ENCODE measurements at regions not wholly inside any gene's neighbourhood (a gene's known extent, or its start where the extent isn't known, plus 50 kb on each side); places are given as distances from the start of the nearest gene placed in this dataset.
"Not testable (repeated sequence)": the region's sequence is repeated elsewhere in the genome, so short reads cannot be mapped to it uniquely, and the experiment has no call there.

DNA sequence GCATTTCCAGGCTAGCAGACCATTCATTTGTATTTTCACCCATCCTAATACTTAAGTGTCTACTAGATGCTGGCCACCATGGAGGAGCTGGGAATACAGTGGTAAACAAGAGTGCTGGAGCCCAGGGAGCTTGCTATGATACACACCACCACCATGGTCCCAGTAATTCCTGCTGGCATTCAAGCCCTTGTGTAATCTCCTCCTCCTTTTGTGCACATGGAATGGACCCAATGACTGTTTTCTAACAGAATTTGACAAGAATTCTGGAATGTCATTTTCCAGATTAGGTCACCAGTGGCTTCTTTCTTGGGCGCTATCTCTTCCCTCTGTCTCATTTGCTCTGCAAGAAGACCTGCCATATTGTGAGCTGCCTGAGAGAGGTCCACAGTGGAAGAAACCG is 552.0 kb downstream of the C6orf118 start:
- Mint-ChIP-seq H3K27me3 (no peaks in the 10 kb centered on the region), H3K9me3 (peaks cover 15% of the 10 kb centered on the region)

GRCh38 chr6:164756723-164757122 is 552.7 kb downstream of the C6orf118 start:
- Mint-ChIP-seq H3K27ac (no peak overlapping the region), H3K36me3 (ENCODE audit: low read depth) (no peaks in the 10 kb centered on the region), H3K4me1 (ENCODE audit: low read depth) (no peaks in the 10 kb centered on the region), H3K27me3 (no peaks in the 10 kb centered on the region), H3K4me3 (no peak overlapping the region), H3K9me3 (peaks cover 7% of the 10 kb centered on the region)

More for the DNA sequence above, 552.0 kb downstream of the C6orf118 start:
- Mint-ChIP-seq H3K4me1 (ENCODE audit: low read depth) (no peaks in the 10 kb centered on the region), H3K4me3 (no peak overlapping the region), H3K36me3 (ENCODE audit: low read depth) (no peaks in the 10 kb centered on the region), H3K27ac (no peak overlapping the region)

DNA sequence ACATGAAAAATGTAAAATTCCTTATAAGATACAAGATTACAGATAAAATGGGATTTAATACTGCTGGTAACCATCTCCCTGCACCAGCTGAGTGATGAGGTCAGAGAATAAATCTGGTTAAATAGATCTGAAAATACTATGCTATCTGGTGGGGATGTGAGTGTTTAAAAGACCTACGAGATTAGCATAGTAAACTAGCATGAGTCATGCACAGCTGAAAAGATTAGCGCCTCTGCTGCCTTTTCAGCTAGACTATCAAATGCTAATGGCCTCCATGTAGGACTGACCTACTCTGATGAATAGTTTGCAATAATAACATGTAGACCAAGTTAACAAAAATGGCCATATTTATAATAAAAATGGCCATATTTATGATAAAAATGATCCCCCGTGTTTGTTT is 553.3 kb downstream of the C6orf118 start:
- H3K27me3 Mint-ChIP-seq: no peaks in the 10 kb centered on the region
- no peak overlapping the region for H3K27ac Mint-ChIP-seq
- no peaks in the 10 kb centered on the region for H3K36me3 Mint-ChIP-seq (ENCODE audit: low read depth)
- no peaks in the 10 kb centered on the region for H3K4me1 Mint-ChIP-seq (ENCODE audit: low read depth)
- H3K4me3 Mint-ChIP-seq: no peak overlapping the region
- H3K9me3 Mint-ChIP-seq: peaks cover 4% of the 10 kb centered on the region

- H3K9me3 Mint-ChIP-seq: peaks cover 4% of the 10 kb centered on the region
- no peaks in the 10 kb centered on the region for H3K4me1 Mint-ChIP-seq (ENCODE audit: low read depth)
- H3K36me3 Mint-ChIP-seq (ENCODE audit: low read depth): no peaks in the 10 kb centered on the region
- no peak overlapping the region for H3K27ac Mint-ChIP-seq
- no peak overlapping the region for H3K4me3 Mint-ChIP-seq
- no peaks in the 10 kb centered on the region for H3K27me3 Mint-ChIP-seq
Measured at GRCh38 chr6:164753517-164753916, 555.9 kb downstream of the C6orf118 start.

- H3K27ac Mint-ChIP-seq: no peak overlapping the region
- no peaks in the 10 kb centered on the region for H3K36me3 Mint-ChIP-seq (ENCODE audit: low read depth)
- no peaks in the 10 kb centered on the region for H3K27me3 Mint-ChIP-seq
- H3K4me3 Mint-ChIP-seq: no peak overlapping the region
- H3K9me3 Mint-ChIP-seq: peaks cover 1% of the 10 kb centered on the region
- no peaks in the 10 kb centered on the region for H3K4me1 Mint-ChIP-seq (ENCODE audit: low read depth)
Measured at GRCh38 chr6:164751395-164751794, 558.0 kb downstream of the C6orf118 start.

- no peaks in the 10 kb centered on the region for H3K9me3 Mint-ChIP-seq
- H3K4me3 Mint-ChIP-seq: no peak overlapping the region
- H3K36me3 Mint-ChIP-seq (ENCODE audit: low read depth): no peaks in the 10 kb centered on the region
- H3K27ac Mint-ChIP-seq: no peak overlapping the region
- H3K4me1 Mint-ChIP-seq (ENCODE audit: low read depth): no peaks in the 10 kb centered on the region
- no peaks in the 10 kb centered on the region for H3K27me3 Mint-ChIP-seq
Measured at GRCh38 chr6:164750128-164750527, 559.3 kb downstream of the C6orf118 start.

GRCh38 chr6:164749221-164750064 is 560.0 kb downstream of the C6orf118 start:
- no peaks in the 10 kb centered on the region for H3K4me1 Mint-ChIP-seq (ENCODE audit: low read depth)
- H3K9me3 Mint-ChIP-seq: no peaks in the 10 kb centered on the region
- H3K27ac Mint-ChIP-seq: no peak overlapping the region
- H3K27me3 Mint-ChIP-seq: no peaks in the 10 kb centered on the region
- H3K4me3 Mint-ChIP-seq: no peak overlapping the region
- H3K36me3 Mint-ChIP-seq (ENCODE audit: low read depth): no peaks in the 10 kb centered on the region

GRCh38 chr6:164744301-164744700 is 565.1 kb downstream of the C6orf118 start:
- Mint-ChIP-seq H3K4me1 (ENCODE audit: low read depth) (no peaks in the 10 kb centered on the region), H3K36me3 (ENCODE audit: low read depth) (no peaks in the 10 kb centered on the region), H3K27me3 (no peaks in the 10 kb centered on the region), H3K4me3 (no peak overlapping the region), H3K27ac (no peak overlapping the region), H3K9me3 (peaks cover 6% of the 10 kb centered on the region)

DNA sequence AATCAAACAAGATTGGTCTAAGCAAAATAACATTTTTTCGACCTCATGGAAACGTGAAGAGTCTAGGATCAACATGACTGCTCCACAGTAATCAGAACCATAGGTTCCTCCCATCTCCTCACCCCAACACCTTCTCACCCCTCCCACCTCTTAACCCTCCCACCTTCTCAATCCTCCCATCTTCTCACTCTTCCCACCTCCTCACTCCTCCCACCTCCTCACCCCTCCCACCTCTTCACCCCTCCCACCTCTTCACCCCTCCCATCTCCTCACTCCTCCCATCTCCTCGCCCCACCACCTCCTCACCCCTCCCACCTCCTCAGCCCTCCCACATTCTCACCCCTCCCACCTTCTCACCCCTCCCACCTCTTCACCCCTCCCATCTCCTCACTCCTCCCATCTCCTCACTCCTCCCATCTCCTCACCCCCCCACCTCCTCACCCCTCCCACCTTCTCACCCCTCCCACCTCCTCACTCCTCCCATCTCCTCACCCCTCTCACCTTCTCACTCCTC is 567.4 kb downstream of the C6orf118 start:
- no peak overlapping the region for H3K4me3 Mint-ChIP-seq
- no peaks in the 10 kb centered on the region for H3K27me3 Mint-ChIP-seq
- no peak overlapping the region for H3K27ac Mint-ChIP-seq
- H3K36me3 Mint-ChIP-seq (ENCODE audit: low read depth): no peaks in the 10 kb centered on the region
- peaks cover 13% of the 10 kb centered on the region for H3K9me3 Mint-ChIP-seq
- no peaks in the 10 kb centered on the region for H3K4me1 Mint-ChIP-seq (ENCODE audit: low read depth)

DNA sequence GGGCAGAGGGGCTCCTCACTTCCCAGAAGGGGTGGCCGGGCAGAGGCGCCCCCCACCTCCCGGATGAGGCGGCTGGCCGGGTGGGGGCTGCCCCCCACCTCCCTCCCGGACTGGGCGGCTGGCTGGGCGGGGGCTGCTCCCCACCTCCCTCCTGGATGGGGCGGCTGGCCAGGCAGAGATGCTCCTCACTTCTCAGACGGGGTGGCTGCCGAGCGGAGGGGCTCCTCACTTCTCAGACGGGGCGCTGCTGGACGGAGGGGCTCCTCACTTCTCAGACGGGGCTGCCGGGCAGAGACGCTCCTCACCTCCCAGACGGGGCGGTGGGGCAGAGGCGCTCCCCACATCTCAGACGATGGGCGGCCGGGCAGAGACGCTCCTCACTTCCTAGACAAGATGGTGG is 573.3 kb downstream of the C6orf118 start:
- H3K27ac Mint-ChIP-seq; H3K27me3 Mint-ChIP-seq; H3K36me3 Mint-ChIP-seq (ENCODE audit: low read depth); H3K4me3 Mint-ChIP-seq; H3K4me1 Mint-ChIP-seq (ENCODE audit: low read depth): not testable (repeated sequence)
- peaks cover 13% of the 10 kb centered on the region for H3K9me3 Mint-ChIP-seq

GRCh38 chr6:164731539-164731938 is 577.9 kb downstream of the C6orf118 start:
- H3K9me3 Mint-ChIP-seq: peaks cover 8% of the 10 kb centered on the region
- no peaks in the 10 kb centered on the region for H3K4me1 Mint-ChIP-seq (ENCODE audit: low read depth)
- no peaks in the 10 kb centered on the region for H3K27me3 Mint-ChIP-seq
- no peaks in the 10 kb centered on the region for H3K36me3 Mint-ChIP-seq (ENCODE audit: low read depth)
- no peak overlapping the region for H3K4me3 Mint-ChIP-seq
- no peak overlapping the region for H3K27ac Mint-ChIP-seq

GRCh38 chr6:164721460-164721859 is 587.9 kb downstream of the C6orf118 start:
- no peaks in the 10 kb centered on the region for H3K4me1 Mint-ChIP-seq (ENCODE audit: low read depth)
- H3K27me3 Mint-ChIP-seq: no peaks in the 10 kb centered on the region
- peaks cover 14% of the 10 kb centered on the region for H3K9me3 Mint-ChIP-seq
- no peaks in the 10 kb centered on the region for H3K36me3 Mint-ChIP-seq (ENCODE audit: low read depth)
- H3K27ac Mint-ChIP-seq: no peak overlapping the region
- H3K4me3 Mint-ChIP-seq: no peak overlapping the region

DNA sequence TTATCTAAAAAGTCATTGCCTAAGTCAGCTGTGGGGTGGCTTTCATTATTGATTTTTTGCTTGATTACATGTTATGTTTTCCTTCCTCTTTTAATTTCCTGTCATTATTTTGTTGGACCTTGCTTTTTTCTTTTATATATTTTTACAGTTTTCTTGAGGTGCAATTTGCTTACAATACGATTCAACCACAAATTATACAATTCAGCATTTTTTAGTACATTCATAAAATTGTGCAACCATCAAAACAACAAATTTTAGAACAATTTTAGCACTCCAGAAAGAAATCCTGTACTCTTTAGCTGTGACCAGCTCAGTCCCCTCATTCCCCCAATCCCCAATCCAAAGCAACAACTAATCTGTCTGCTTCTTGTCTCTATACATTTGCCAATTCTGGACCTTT is 608.9 kb downstream of the C6orf118 start:
- Mint-ChIP-seq H3K4me1 (ENCODE audit: low read depth) (no peaks in the 10 kb centered on the region), H3K27ac (no peak overlapping the region), H3K36me3 (ENCODE audit: low read depth) (no peaks in the 10 kb centered on the region), H3K4me3 (no peak overlapping the region), H3K27me3 (no peaks in the 10 kb centered on the region), H3K9me3 (peaks cover 10% of the 10 kb centered on the region)

- Mint-ChIP-seq H3K27ac (no peak overlapping the region), H3K9me3 (peaks cover 13% of the 10 kb centered on the region), H3K4me3 (no peak overlapping the region), H3K4me1 (ENCODE audit: low read depth) (no peaks in the 10 kb centered on the region), H3K36me3 (ENCODE audit: low read depth) (no peaks in the 10 kb centered on the region), H3K27me3 (no peaks in the 10 kb centered on the region)
Measured at GRCh38 chr6:164695896-164696295, 613.5 kb downstream of the C6orf118 start.

DNA sequence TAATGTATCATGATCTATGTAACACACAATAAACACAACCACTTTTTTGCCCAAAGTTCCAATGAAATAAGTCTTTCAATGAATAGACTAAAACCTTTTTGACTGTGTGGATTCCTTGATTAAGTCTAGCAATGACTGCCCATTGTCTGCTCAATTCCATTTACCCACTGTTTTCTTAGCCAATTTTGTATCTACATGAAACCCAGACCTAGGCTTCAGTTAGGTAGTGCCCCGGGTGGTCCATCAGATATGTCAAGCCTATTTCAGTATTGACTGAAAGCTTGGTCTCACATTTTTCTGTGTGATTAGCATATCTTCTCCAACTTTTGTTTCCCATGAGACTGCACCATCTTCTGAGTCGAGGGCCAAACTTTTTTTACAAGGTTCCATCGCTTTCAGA is 615.0 kb downstream of the C6orf118 start:
- Mint-ChIP-seq H3K36me3 (ENCODE audit: low read depth) (no peaks in the 10 kb centered on the region), H3K4me3 (no peak overlapping the region), H3K4me1 (ENCODE audit: low read depth) (no peaks in the 10 kb centered on the region), H3K9me3 (peaks cover 13% of the 10 kb centered on the region), H3K27ac (no peak overlapping the region), H3K27me3 (no peaks in the 10 kb centered on the region)

DNA sequence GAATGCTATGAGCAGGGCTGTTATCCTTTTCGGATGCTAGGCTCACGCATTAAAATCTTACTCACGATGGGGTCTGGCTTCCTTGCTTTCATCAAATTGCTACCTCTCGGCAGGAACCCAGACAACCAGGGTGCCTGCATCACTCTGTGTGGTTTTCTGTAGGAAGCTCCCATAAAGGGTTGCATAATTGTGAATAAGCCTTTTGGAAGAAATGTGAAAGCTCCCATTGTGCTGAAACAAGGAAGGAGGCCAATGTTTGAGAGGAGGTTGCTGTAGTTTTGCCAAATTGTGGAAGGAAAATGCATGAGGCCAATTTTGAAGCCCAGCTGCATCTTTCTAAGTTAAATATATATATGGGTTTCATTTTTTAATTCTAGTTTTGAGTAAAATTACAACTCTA is 615.5 kb downstream of the C6orf118 start:
- Mint-ChIP-seq H3K9me3 (peaks cover 13% of the 10 kb centered on the region), H3K27ac (no peak overlapping the region), H3K27me3 (no peaks in the 10 kb centered on the region), H3K36me3 (ENCODE audit: low read depth) (no peaks in the 10 kb centered on the region), H3K4me1 (ENCODE audit: low read depth) (no peaks in the 10 kb centered on the region), H3K4me3 (no peak overlapping the region)

Measured in stimulated activated naive CD8-positive, alpha-beta T cell treated with anti-CD3 and anti-CD28 coated beads, Interleukin-15, Interleukin-2, amounts not matched to agents 100 ng/mL and 50 ng/mL, for 24 hours (primary cell).